ENCODE measurements at regions not wholly inside any gene's neighbourhood (a gene's known extent, or its start where the extent isn't known, plus 50 kb on each side); places are given as distances from the start of the nearest gene placed in this dataset.

GRCh38 chr2:120959426-120959825 is 223.8 kb downstream of the GLI2 start:
- Histone ChIP-seq H3K4me1 (peaks cover 54% of the 10 kb centered on the region), H3K9me3 (no peaks in the 10 kb centered on the region), H3K4me3 (no peak overlapping the region), H3K27ac (peak overlapping the region; percentile 12 to 97; a peak in 3 of 6 replicates), H3K4me2 (no peak overlapping the region)
- TF ChIP-seq SMC3 (IDR thresholded peaks at IDR 0.05) (no peak), REST (IDR thresholded peaks at IDR 0.05) (no peak), MYC (IDR thresholded peaks at IDR 0.05; ENCODE audit: borderline replicate concordance, low read length) (no peak), EHMT2 (IDR thresholded peaks at IDR 0.05; ENCODE audit: low read depth) (no peak), TP53 (CRISPR knock-in tag; IDR thresholded peaks at IDR 0.05) (no peak), CBX2 (IDR thresholded peaks at IDR 0.05; ENCODE audit: borderline replicate concordance, low read depth) (no peak), HOXB5 (CRISPR knock-in tag; IDR thresholded peaks at IDR 0.05) (no peak), MAFK (IDR thresholded peaks at IDR 0.05; ENCODE audit: partially characterized antibody) (no peak), CHD2 (IDR thresholded peaks at IDR 0.05; ENCODE audit: low read length, partially characterized antibody) (no peak)
- ATAC-seq (no peak), DNase-seq (ENCODE audit: low read depth in 1 of 2, low spot score in 1 of 2) (no peak), FAIRE-seq (no peak)
- POLR2A ChIA-PET: no interaction called here
- 92% methylated on average over 13 of the region's 13 CpGs for WGBS (ENCODE audit: missing lambda C conversion rate)
- CTCF ChIA-PET: interaction anchor here (0.6 to 1.5 kb wide), 5 partner anchors 11 to 53 kb away, joined by 3 read pairs; no protein-coding TSS in a partner anchor

- TF ChIP-seq HOXB5 (CRISPR knock-in tag; IDR thresholded peaks at IDR 0.05): no peak
- TF ChIP-seq BCL3 (IDR thresholded peaks at IDR 0.05): no peak
- no peak for TF ChIP-seq MYC (IDR thresholded peaks at IDR 0.05; ENCODE audit: borderline replicate concordance, low read length)
- TF ChIP-seq RARB (CRISPR knock-in tag; IDR thresholded peaks at IDR 0.05): no peak
- TF ChIP-seq USF2 (IDR thresholded peaks at IDR 0.05): no peak
- no peak for TF ChIP-seq PBX3 (IDR thresholded peaks at IDR 0.05)
- TF ChIP-seq MAZ (IDR thresholded peaks at IDR 0.05; ENCODE audit: borderline replicate concordance, low read depth, low read length): no peak
- Histone ChIP-seq H3K4me1 (peaks cover 45% of the 10 kb centered on the region), H3K4me2 (no peak overlapping the region), H3K4me3 (no peak overlapping the region), H3K9me3 (no peaks in the 10 kb centered on the region), H3K27ac (peak overlapping the region in 1 of 2 experiments; percentile 29; a peak in 1 of 6 replicates)
- POLR2A ChIA-PET: no interaction called here
- WGBS (ENCODE audit: missing lambda C conversion rate): 95% methylated on average over 13 of the region's 13 CpGs
- ATAC-seq (no peak), DNase-seq (ENCODE audit: low read depth in 1 of 2, low spot score in 1 of 2) (no peak), FAIRE-seq (no peak)
- CTCF ChIA-PET: no interaction called here
Observed at GRCh38 chr2:120960770-120961366, 225.2 kb downstream of the GLI2 start.

- no peak overlapping the region for H3K4me3 ChIP-seq
- POLR2A ChIA-PET: interaction anchor here (0.6 kb wide), 1 partner anchor 221 kb away, joined by 3 read pairs; no protein-coding TSS in a partner anchor
- DNase-seq (ENCODE audit: low read depth in 1 of 2, low spot score in 1 of 2) (no peak), ATAC-seq (no peak), FAIRE-seq (no peak)
- no peak for TF ChIP-seq NR3C1 (IDR thresholded peaks at IDR 0.05)
- TF ChIP-seq E2F6 (IDR thresholded peaks at IDR 0.05; ENCODE audit: borderline replicate concordance, low read depth): no peak
- WGBS (ENCODE audit: missing lambda C conversion rate): 81% methylated on average over 11 of the region's 11 CpGs
- no peak overlapping the region for H3K4me2 ChIP-seq
- peaks cover 40% of the 10 kb centered on the region for H3K4me1 ChIP-seq
- no peaks in the 10 kb centered on the region for H3K9me3 ChIP-seq
- peak overlapping the region in 1 of 2 experiments; percentile 29; a peak in 1 of 6 replicates for H3K27ac ChIP-seq
- CTCF ChIA-PET: interaction anchor here (0.8 to 2.2 kb wide), 2 partner anchors 14 to 110 kb away, joined by 3 to 9 read pairs; no protein-coding TSS in a partner anchor
Observed at GRCh38 chr2:120961396-120961795, 225.7 kb downstream of the GLI2 start.
